ENCODE measurements at regions not wholly inside any gene's neighbourhood (a gene's known extent, or its start where the extent isn't known, plus 50 kb on each side); places are given as distances from the start of the nearest gene placed in this dataset.

DNA sequence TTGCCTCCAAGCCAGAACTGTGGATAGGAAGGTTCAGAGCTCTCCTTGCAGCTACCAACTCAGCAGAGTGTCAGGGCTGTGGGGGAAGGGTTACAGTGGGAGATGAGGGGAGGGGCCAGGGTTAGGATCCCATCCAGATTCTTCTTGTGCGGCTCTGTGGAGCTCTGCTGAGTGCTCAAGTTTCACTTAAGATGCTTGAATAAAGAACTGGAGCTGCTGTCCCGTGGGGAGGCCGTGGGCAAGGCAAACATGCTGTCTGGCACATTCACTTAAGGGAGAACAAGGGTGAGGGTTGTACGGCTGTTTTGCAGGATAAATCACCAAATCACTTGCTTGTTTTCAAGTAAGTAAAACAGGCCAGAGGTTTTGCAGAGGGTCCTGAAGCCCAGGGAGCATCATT is 197.1 kb downstream of the FAM76B start (continued):
- TF ChIP-seq SRF (IDR thresholded peaks at IDR 0.05; ENCODE audit: low read depth) (no peak), ZFX (IDR thresholded peaks at IDR 0.05) (no peak), MAX (IDR thresholded peaks at IDR 0.05) (no peak), YY1 (IDR thresholded peaks at IDR 0.05; ENCODE audit: extremely low read depth, insufficient replicate concordance, low read depth, low read length) (no peak), EZH2phosphoT487 (IDR thresholded peaks at IDR 0.05; ENCODE audit: borderline replicate concordance) (no peak), FOSL1 (IDR thresholded peaks at IDR 0.05; ENCODE audit: low read depth) (no peak), RAD21 (IDR thresholded peaks at IDR 0.05; ENCODE audit: low read depth) (no peak), SIN3A (IDR thresholded peaks at IDR 0.05; ENCODE audit: low read depth) (no peak)
- TF ChIP-seq, protein P1, sequence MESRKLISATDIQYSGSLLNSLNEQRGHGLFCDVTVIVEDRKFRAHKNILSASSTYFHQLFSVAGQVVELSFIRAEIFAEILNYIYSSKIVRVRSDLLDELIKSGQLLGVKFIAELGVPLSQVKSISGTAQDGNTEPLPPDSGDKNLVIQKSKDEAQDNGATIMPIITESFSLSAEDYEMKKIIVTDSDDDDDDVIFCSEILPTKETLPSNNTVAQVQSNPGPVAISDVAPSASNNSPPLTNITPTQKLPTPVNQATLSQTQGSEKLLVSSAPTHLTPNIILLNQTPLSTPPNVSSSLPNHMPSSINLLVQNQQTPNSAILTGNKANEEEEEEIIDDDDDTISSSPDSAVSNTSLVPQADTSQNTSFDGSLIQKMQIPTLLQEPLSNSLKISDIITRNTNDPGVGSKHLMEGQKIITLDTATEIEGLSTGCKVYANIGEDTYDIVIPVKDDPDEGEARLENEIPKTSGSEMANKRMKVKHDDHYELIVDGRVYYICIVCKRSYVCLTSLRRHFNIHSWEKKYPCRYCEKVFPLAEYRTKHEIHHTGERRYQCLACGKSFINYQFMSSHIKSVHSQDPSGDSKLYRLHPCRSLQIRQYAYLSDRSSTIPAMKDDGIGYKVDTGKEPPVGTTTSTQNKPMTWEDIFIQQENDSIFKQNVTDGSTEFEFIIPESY (IDR thresholded peaks at IDR 0.05; ENCODE audit: extremely low read depth, insufficient replicate concordance, low read length) = no peak

DNA sequence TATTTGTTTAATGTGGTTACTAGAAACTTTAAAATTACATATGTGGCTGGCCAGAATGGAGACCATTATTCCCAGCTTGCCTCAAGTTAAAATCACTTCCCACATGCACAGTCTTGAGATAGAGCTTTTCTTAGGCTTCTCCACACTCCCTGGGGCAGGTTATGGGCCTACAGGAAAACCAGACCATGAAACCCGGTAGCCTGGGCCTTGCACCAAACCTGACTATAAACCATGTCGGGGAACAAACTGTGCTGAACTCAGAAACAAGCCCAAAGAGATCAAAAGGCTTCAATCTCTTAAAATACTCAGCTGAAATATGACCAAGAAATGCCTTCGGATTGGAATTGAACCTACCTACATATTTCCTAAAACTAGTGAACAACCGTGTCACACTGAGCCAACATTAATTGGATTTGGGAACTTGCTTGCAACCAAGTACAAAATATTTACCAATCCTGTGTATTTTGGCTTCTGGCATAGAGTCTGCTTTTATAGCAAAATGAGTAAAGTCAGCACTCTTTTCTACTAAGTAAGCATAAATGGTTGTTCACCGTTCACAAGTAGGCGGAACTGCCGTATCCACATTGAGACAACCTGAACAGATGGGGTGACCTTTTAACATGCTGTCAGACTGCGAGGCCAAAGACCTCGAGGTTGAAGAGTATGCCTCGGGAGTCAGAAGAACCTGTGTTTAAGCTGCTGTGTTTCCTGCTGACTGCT is 199.5 kb downstream of the FAM76B start:
- intact Hi-C loops (cut with micrococcal nuclease) = loop anchor here (10.0 kb wide), 1 partner anchor 55 kb away; no protein-coding TSS in a partner anchor
- no peak overlapping the region for H3K9ac ChIP-seq (ENCODE audit: low read length)
- no peaks in the 10 kb centered on the region for H3K36me3 ChIP-seq (ENCODE audit: control insufficient read depth in 1 of 2, insufficient read depth in 2 of 2, low read length in 2 of 2)
- RAD21 ChIA-PET (ENCODE audit: low non-redundant PET in 1 of 2, low total read pairs in 2 of 2, uncharacterized antibody in 2 of 2, unreplicated experiment in 2 of 2) = no interaction called here
- no peaks in the 10 kb centered on the region for H3K9me2 ChIP-seq (ENCODE audit: insufficient read depth)
- no peak overlapping the region for H2AFZ ChIP-seq (ENCODE audit: low read depth, low read length, poor library complexity, severe bottlenecking)
- BruUV-seq (replicated peaks) = no TSS peak
- H3K9me3 ChIP-seq (ENCODE audit: control insufficient read depth in 1 of 2, insufficient read depth in 1 of 2, low read depth in 1 of 2, low read length in 2 of 2) = no peaks in the 10 kb centered on the region
- POLR2A ChIA-PET = no interaction called here
- TF ChIP-seq EGR1 (IDR thresholded peaks at IDR 0.05; ENCODE audit: low read depth) (no peak), YY1 (IDR thresholded peaks at IDR 0.05; ENCODE audit: extremely low read depth, insufficient replicate concordance, low read depth, low read length) (no peak), CEBPB (IDR thresholded peaks at IDR 0.05; ENCODE audit: low read depth) (no peak), CTCF (IDR thresholded peaks at IDR 0.05 in 2 of 3, conservative IDR thresholded peaks at IDR 0.05 in 1 of 3; ENCODE audit: borderline replicate concordance in 1 of 3, insufficient read depth in 1 of 3, low read depth in 2 of 3, low read length in 2 of 3) (no peak), EZH2 (IDR thresholded peaks at IDR 0.05) (no peak), RAD21 (IDR thresholded peaks at IDR 0.05; ENCODE audit: low read depth) (no peak), SIN3A (IDR thresholded peaks at IDR 0.05; ENCODE audit: low read depth) (no peak), CBX3 (IDR thresholded peaks at IDR 0.05; ENCODE audit: low read depth) (no peak), REST (IDR thresholded peaks at IDR 0.05; ENCODE audit: low read depth) (no peak)
- no peaks in the 10 kb centered on the region for H4K20me1 ChIP-seq (ENCODE audit: insufficient read depth)
- H3K27ac ChIP-seq (ENCODE audit: low read depth, low read length) = no peak overlapping the region
- no peak overlapping the region for H3K4me2 ChIP-seq (ENCODE audit: low read length)
- no peaks in the 10 kb centered on the region for H3K27me3 ChIP-seq (ENCODE audit: insufficient read depth, low read length)
- H3K79me2 ChIP-seq (ENCODE audit: insufficient read depth, low read length) = no peaks in the 10 kb centered on the region
- H3K4me1 ChIP-seq (ENCODE audit: control insufficient read depth in 1 of 2, insufficient read depth in 2 of 2, low read length in 2 of 2) = no peaks in the 10 kb centered on the region
- ATAC-seq (no peak), DNase-seq (ENCODE audit: low read depth, low spot score) (no peak)
- CTCF ChIA-PET = no interaction called here
- no peak overlapping the region for H3K4me3 ChIP-seq (replicated peaks in 1 of 2; ENCODE audit: low read depth in 1 of 2, low read length in 2 of 2)

Measured in HCT116 (cell line).